Trophoblast cell (in vitro differentiated cells and primary cell): ENCODE measurements at regions not wholly inside any gene's neighbourhood (a gene's known extent, or its start where the extent isn't known, plus 50 kb on each side); places are given as distances from the start of the nearest gene placed in this dataset.

Source experiments
- DNase-seq, 2 donors: peaks; one replicate each; pipeline ENCODE4 v3.0.0-alpha.2; 2016
- H2AFZ ChIP-seq: 2 replicates; pipeline ENCODE4 v1.6.1; 2013; ENCODE audit warnings: low read length, moderate library complexity, mild to moderate bottlenecking; ENCODE audit not compliant: insufficient read depth, poor library complexity
- H2AK5ac ChIP-seq: 2 replicates; pipeline ENCODE4 v1.6.1; 2013; ENCODE audit warnings: mild to moderate bottlenecking, low read length
- H2BK120ac ChIP-seq: 2 replicates; pipeline ENCODE4 v1.6.1; 2013; ENCODE audit warnings: low read length, mild to moderate bottlenecking, moderate library complexity; ENCODE audit not compliant: insufficient read depth, poor library complexity
- H2BK12ac ChIP-seq: 2 replicates; pipeline ENCODE4 v1.6.1; 2013; ENCODE audit warnings: mild to moderate bottlenecking, low read length, moderate library complexity
- H2BK5ac ChIP-seq: 2 replicates; pipeline ENCODE4 v1.6.1; 2013; ENCODE audit warnings: low read length, low read depth, moderate library complexity, mild to moderate bottlenecking; ENCODE audit not compliant: poor library complexity
- H3K14ac ChIP-seq: 2 replicates; pipeline ENCODE4 v1.6.1; 2013; ENCODE audit warnings: mild to moderate bottlenecking, low read length
- H3K18ac ChIP-seq: 2 replicates; pipeline ENCODE4 v1.6.1; 2013; ENCODE audit warnings: mild to moderate bottlenecking, low read length
- H3K23ac ChIP-seq: 2 replicates; pipeline ENCODE4 v1.6.1; 2013; ENCODE audit warnings: low read length
- H3K27ac ChIP-seq: 2 replicates; pipeline ENCODE4 v1.5.1; 2013; ENCODE audit warnings: low read depth, mild to moderate bottlenecking, inconsistent platforms, low read length, moderate library complexity
- H3K27me3 ChIP-seq: 2 replicates; pipeline ENCODE4 v1.6.1; 2013; ENCODE audit warnings: inconsistent platforms, mild to moderate bottlenecking, low read length, moderate library complexity; ENCODE audit not compliant: insufficient read depth
- H3K36me3 ChIP-seq, 2 experiments: 1 replicate in 1 of 2; 2 replicates in 1 of 2; pipeline ENCODE4 v1.6.1; 2013; ENCODE audit warnings: low read length in 2 of 2, mild to moderate bottlenecking in 2 of 2, moderate library complexity in 1 of 2; ENCODE audit not compliant: insufficient read depth in 2 of 2, control insufficient read depth in 1 of 2
- H3K4ac ChIP-seq: 2 replicates; pipeline ENCODE4 v1.6.1; 2013; ENCODE audit warnings: low read depth, mild to moderate bottlenecking, low read length, moderate library complexity
- H3K4me1 ChIP-seq, 2 experiments: 1 replicate in 1 of 2; 2 replicates in 1 of 2; pipeline ENCODE4 v1.6.1; 2013; ENCODE audit warnings: low read length in 2 of 2, mild to moderate bottlenecking in 2 of 2, moderate library complexity in 1 of 2; ENCODE audit not compliant: insufficient read depth in 2 of 2, control insufficient read depth in 1 of 2
- H3K4me2 ChIP-seq: 2 replicates; pipeline ENCODE4 v1.6.1; 2013; ENCODE audit warnings: inconsistent platforms, mild to moderate bottlenecking, low read length, moderate library complexity
- H3K4me3 ChIP-seq: 2 replicates; pipeline ENCODE4 v1.5.1; 2013; ENCODE audit warnings: mild to moderate bottlenecking, low read depth, low read length, inconsistent platforms
- H3K79me1 ChIP-seq: one replicate; pipeline ENCODE4 v1.6.1; 2013; ENCODE audit warnings: low read length
- H3K79me2 ChIP-seq: 2 replicates; pipeline ENCODE4 v1.6.1; 2013; ENCODE audit warnings: low read length, mild to moderate bottlenecking; ENCODE audit not compliant: control insufficient read depth, insufficient read depth, poor library complexity
- H3K9ac ChIP-seq: 2 replicates; pipeline ENCODE4 v1.6.1; 2013; ENCODE audit warnings: mild to moderate bottlenecking, low read length
- H3K9me3 ChIP-seq: 2 replicates; pipeline ENCODE4 v1.6.1; 2013; ENCODE audit warnings: low read depth, mild to moderate bottlenecking, control low read depth, inconsistent platforms, low read length; ENCODE audit not compliant: insufficient read depth
- H4K12ac ChIP-seq: 2 replicates; pipeline ENCODE4 v1.6.1; 2013; ENCODE audit warnings: low read depth, mild to moderate bottlenecking, low read length, moderate library complexity
- H4K8ac ChIP-seq: 2 replicates; pipeline ENCODE4 v1.6.1; 2013; ENCODE audit warnings: low read depth, mild to moderate bottlenecking, low read length, moderate library complexity
- H4K91ac ChIP-seq: one replicate; pipeline ENCODE4 v1.6.1; 2013; ENCODE audit warnings: low read depth, mild to moderate bottlenecking, low read length, moderate library complexity
- WGBS: extraction: QIAGEN DNeasy Blood & Tissue Kit; methylation state at CpG from one replicate; pipeline ENCODE4 v1.1.7; 2013; ENCODE audit warnings: missing lambda C conversion rate; ENCODE audit not compliant: insufficient read length, insufficient coverage; ENCODE audit errors: extremely low coverage; 5-methylcytosine and 5-hydroxymethylcytosine counted together

DNA sequence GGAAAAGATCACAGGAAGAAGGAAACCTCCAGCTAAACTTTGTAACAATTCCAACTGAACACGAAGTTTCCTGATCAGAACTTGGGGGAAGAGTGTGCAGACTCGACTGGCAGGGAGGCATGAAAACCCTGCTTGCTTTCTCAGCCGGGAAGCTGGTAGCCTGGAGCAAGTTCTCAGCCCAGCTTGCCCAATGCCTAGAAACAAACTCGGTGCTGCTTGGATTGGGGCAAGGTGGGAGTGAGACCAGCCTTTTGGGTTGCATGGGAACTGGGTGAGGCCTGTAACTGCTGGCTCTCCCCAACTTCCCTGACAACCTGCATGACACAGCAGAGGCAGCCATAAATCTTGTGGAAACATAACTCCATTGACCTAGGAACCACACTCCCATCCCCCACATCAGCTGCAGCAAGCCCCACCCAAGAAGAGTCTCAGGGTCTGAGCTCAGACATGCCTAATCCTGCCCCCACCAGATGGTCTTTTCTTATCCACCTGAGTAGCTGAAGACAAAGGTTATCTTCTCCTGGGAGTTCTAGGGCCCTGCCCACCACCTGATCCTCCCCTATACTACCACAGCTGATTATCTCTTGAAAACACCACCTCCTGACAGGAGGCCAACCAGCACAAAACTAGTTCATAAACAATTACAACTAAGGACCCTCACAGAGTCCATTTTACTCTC is 1859.7 kb upstream of the CELF4 start:
- Histone ChIP-seq H4K12ac (no peak overlapping the region), H2BK5ac (no peak overlapping the region), H3K4ac (no peak overlapping the region), H2BK120ac (no peak overlapping the region), H3K4me1 (no peaks in the 10 kb centered on the region), H3K79me2 (no peaks in the 10 kb centered on the region), H2BK12ac (no peak overlapping the region), H3K18ac (no peak overlapping the region), H3K9ac (no peak overlapping the region), H3K23ac (no peak overlapping the region), H3K9me3 (peaks cover 2% of the 10 kb centered on the region), H4K8ac (no peak overlapping the region), H3K14ac (no peak overlapping the region), H2AFZ (no peak overlapping the region), H3K79me1 (no peaks in the 10 kb centered on the region), H3K36me3 (no peaks in the 10 kb centered on the region), H3K4me2 (no peak overlapping the region), H3K4me3 (no peak overlapping the region), H3K27me3 (no peaks in the 10 kb centered on the region), H3K27ac (no peak overlapping the region), H2AK5ac (no peak overlapping the region), H4K91ac (no peak overlapping the region)
- WGBS: no CpG with 5 or more reads among the region's 4 CpGs
- no peak for DNase-seq

DNA sequence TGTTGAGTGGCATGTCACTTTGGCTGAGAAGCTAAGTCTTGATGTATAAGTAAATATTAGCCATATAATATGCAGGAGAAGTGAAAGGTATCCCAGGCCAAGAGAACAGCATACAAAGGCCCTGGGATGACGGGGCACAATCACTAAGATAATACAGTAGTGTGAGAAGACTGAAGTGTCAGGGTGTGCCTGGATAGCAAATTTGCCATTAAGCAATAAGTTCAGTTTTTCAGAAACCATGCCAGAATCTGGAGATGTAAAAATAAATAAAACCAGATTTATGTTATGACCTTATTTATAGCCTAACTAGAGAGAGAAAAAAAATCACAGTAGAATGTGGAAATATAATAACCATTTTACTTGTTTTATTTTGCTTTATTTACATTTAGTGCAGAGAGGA is 1858.7 kb upstream of the CELF4 start:
- no peak overlapping the region for H3K4ac ChIP-seq
- H3K4me2 ChIP-seq: no peak overlapping the region
- H4K91ac ChIP-seq: no peak overlapping the region
- H3K79me2 ChIP-seq: no peaks in the 10 kb centered on the region
- H3K4me3 ChIP-seq: no peak overlapping the region
- no peak overlapping the region for H4K8ac ChIP-seq
- H3K23ac ChIP-seq: no peak overlapping the region
- peaks cover 2% of the 10 kb centered on the region for H3K9me3 ChIP-seq
- no peak overlapping the region for H2BK120ac ChIP-seq
- no peak overlapping the region for H2AK5ac ChIP-seq
- H2BK5ac ChIP-seq: no peak overlapping the region
- WGBS: no CpG with 5 or more reads among the region's 1 CpG
- H3K4me1 ChIP-seq: no peaks in the 10 kb centered on the region
- no peaks in the 10 kb centered on the region for H3K27me3 ChIP-seq
- H3K36me3 ChIP-seq: no peaks in the 10 kb centered on the region
- H3K14ac ChIP-seq: no peak overlapping the region
- H2AFZ ChIP-seq: no peak overlapping the region
- DNase-seq: no peak
- H3K27ac ChIP-seq: no peak overlapping the region
- H3K9ac ChIP-seq: no peak overlapping the region
- H3K18ac ChIP-seq: no peak overlapping the region
- no peak overlapping the region for H2BK12ac ChIP-seq
- H3K79me1 ChIP-seq: no peaks in the 10 kb centered on the region
- H4K12ac ChIP-seq: no peak overlapping the region

DNA sequence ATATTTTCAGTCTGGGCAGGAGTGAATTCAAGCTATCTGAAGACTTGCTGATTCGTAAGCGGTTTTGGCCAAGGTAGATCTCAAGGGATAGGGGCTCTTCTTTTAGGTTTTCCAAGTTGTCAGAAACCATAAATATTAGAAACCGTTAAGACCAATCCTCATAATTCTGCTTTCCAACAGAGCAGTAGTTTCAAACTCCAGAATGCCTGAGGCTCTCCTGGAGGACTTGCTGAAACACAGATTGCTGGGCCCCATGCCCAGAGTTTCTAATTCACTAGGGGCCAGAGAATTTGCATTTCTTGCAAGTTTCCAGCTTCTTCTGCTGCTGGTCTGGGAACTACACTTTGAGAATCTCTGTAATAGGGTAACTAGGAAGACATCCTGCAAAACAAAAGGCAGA is 1855.7 kb upstream of the CELF4 start:
- no peak overlapping the region for H2BK120ac ChIP-seq
- no peak overlapping the region for H3K14ac ChIP-seq
- no peak overlapping the region for H2AK5ac ChIP-seq
- H2BK5ac ChIP-seq: no peak overlapping the region
- no peak overlapping the region for H3K27ac ChIP-seq
- no peak overlapping the region for H3K9ac ChIP-seq
- H4K12ac ChIP-seq: no peak overlapping the region
- no peaks in the 10 kb centered on the region for H3K4me1 ChIP-seq
- H4K8ac ChIP-seq: no peak overlapping the region
- no peaks in the 10 kb centered on the region for H3K36me3 ChIP-seq
- H3K18ac ChIP-seq: no peak overlapping the region
- H3K79me2 ChIP-seq: no peaks in the 10 kb centered on the region
- no peaks in the 10 kb centered on the region for H3K79me1 ChIP-seq
- H3K27me3 ChIP-seq: no peaks in the 10 kb centered on the region
- no peak for DNase-seq
- H3K23ac ChIP-seq: no peak overlapping the region
- no peak overlapping the region for H4K91ac ChIP-seq
- no CpG with 5 or more reads among the region's 3 CpGs for WGBS
- H3K4ac ChIP-seq: no peak overlapping the region
- H3K9me3 ChIP-seq: peaks cover 2% of the 10 kb centered on the region
- H2AFZ ChIP-seq: no peak overlapping the region
- H3K4me2 ChIP-seq: no peak overlapping the region
- H3K4me3 ChIP-seq: no peak overlapping the region
- H2BK12ac ChIP-seq: no peak overlapping the region

DNA sequence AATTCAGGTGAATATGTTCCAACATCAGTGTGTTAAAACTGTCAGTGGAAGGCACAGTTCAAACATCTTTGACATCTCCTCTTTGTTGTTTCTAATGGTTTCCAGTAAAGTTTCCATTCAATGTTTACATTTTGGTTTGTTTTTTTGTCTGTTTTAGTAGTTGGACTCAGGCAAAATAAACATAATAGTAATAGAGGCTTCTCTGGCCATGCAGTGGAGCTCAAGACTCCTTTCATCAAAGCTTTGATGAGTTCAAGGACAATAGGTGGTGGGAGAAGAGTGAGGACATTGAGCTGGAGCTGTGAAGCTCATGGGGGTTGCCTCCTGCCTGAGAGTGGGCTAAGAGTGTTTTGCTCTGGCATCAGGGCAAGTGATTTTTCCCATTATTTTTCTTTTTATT is 1853.7 kb upstream of the CELF4 start:
- Histone ChIP-seq H2BK120ac (no peak overlapping the region), H3K79me1 (no peaks in the 10 kb centered on the region), H2AFZ (no peak overlapping the region)

More for the DNA sequence above, 1853.7 kb upstream of the CELF4 start:
- Histone ChIP-seq H3K14ac (no peak overlapping the region), H3K4me3 (no peak overlapping the region), H3K79me2 (no peaks in the 10 kb centered on the region), H4K91ac (no peak overlapping the region), H3K23ac (no peak overlapping the region), H2AK5ac (no peak overlapping the region), H3K36me3 (no peaks in the 10 kb centered on the region), H3K4ac (no peak overlapping the region), H2BK12ac (no peak overlapping the region), H3K27me3 (no peaks in the 10 kb centered on the region), H4K8ac (no peak overlapping the region), H4K12ac (no peak overlapping the region), H3K9ac (no peak overlapping the region), H3K9me3 (no peaks in the 10 kb centered on the region), H3K27ac (no peak overlapping the region), H3K18ac (no peak overlapping the region), H3K4me2 (no peak overlapping the region), H2BK5ac (no peak overlapping the region), H3K4me1 (no peaks in the 10 kb centered on the region)
- no peak for DNase-seq
